Thyroid gland (tissue), 4 donors: ENCODE measurements at regions not wholly inside any gene's neighbourhood (a gene's known extent, or its start where the extent isn't known, plus 50 kb on each side); places are given as distances from the start of the nearest gene placed in this dataset.

ENCODE experiments used
- POLR2A ChIP-seq, 2 donors: fragments of 450-650 bp; IDR thresholded peaks; one replicate each; pipeline ENCODE4 v1.6.1; 2017; ENCODE audit warnings: antibody characterized with exemption in 2 of 2, mild to moderate bottlenecking in 2 of 2, moderate library complexity in 1 of 2
- TF ChIP-seq, protein P1 (sequence below), 6 experiments: fragments of 200-600 bp in 3 of 6; fragments of 450-650 bp in 3 of 6; sonication (generic) in 3 of 6; IDR thresholded peaks; one replicate each; pipeline ENCODE4 v1.5.1; 2016 to 2019; ENCODE audit warnings: antibody characterized with exemption in 6 of 6, mild to moderate bottlenecking in 2 of 6, inconsistent platforms in 1 of 6, moderate library complexity in 1 of 6

DNA sequence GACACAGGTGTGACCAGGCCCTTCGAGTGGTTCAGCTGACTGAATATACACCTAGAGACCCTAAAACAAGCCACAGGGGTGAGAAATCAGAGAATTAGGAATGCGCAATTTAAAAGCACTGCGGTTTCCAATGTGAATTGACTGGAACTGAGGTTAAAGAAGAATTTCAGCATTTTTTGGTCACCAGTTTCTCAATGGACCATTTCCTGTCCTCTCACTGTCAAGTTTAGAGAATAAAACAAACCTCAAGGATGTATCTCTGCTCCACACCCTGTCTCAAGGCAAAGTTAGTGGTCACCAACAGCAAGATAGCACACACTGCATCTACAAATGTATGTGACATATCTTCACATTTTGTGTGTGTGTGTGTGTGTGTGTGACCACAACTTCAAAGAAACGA is 143.8 kb upstream of the MAP3K1 start:
- TF ChIP-seq, protein P1, sequence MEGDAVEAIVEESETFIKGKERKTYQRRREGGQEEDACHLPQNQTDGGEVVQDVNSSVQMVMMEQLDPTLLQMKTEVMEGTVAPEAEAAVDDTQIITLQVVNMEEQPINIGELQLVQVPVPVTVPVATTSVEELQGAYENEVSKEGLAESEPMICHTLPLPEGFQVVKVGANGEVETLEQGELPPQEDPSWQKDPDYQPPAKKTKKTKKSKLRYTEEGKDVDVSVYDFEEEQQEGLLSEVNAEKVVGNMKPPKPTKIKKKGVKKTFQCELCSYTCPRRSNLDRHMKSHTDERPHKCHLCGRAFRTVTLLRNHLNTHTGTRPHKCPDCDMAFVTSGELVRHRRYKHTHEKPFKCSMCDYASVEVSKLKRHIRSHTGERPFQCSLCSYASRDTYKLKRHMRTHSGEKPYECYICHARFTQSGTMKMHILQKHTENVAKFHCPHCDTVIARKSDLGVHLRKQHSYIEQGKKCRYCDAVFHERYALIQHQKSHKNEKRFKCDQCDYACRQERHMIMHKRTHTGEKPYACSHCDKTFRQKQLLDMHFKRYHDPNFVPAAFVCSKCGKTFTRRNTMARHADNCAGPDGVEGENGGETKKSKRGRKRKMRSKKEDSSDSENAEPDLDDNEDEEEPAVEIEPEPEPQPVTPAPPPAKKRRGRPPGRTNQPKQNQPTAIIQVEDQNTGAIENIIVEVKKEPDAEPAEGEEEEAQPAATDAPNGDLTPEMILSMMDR (IDR thresholded peaks at IDR 0.05), result no peak
- TF ChIP-seq POLR2A (IDR thresholded peaks at IDR 0.05), result no peak
